H9 (cell line): ENCODE measurements at regions not wholly inside any gene's neighbourhood (a gene's known extent, or its start where the extent isn't known, plus 50 kb on each side); places are given as distances from the start of the nearest gene placed in this dataset.

Experiments
- DNase-seq: peaks from one replicate; pipeline ENCODE4 v3.0.0-alpha.2; 2017
- H2AFZ ChIP-seq: one replicate; pipeline ENCODE4 v1.6.1; 2013; ENCODE audit warnings: mild to moderate bottlenecking, low read length, control low read depth, moderate library complexity
- H2AK5ac ChIP-seq: 2 replicates; pipeline ENCODE4 v1.6.1; 2013; ENCODE audit warnings: low read length, control low read depth, mixed read lengths; ENCODE audit not compliant: insufficient read length
- H2BK120ac ChIP-seq: one replicate; pipeline ENCODE4 v1.6.1; 2013; ENCODE audit warnings: low read depth, mild to moderate bottlenecking, low read length, control low read depth, inconsistent platforms; ENCODE audit not compliant: poor library complexity, severe bottlenecking
- H2BK12ac ChIP-seq: 2 replicates; pipeline ENCODE4 v1.6.1; 2013; ENCODE audit warnings: low read length, control low read depth, mixed read lengths, low read depth; ENCODE audit not compliant: insufficient read length
- H2BK15ac ChIP-seq: 2 replicates; pipeline ENCODE4 v1.6.1; 2013; ENCODE audit warnings: low read depth, low read length, control low read depth
- H2BK20ac ChIP-seq: one replicate; pipeline ENCODE4 v1.6.1; 2013; ENCODE audit warnings: low read depth, mild to moderate bottlenecking, low read length, control low read depth, inconsistent platforms; ENCODE audit not compliant: poor library complexity, severe bottlenecking
- H2BK5ac ChIP-seq: 2 replicates; pipeline ENCODE4 v1.6.1; 2013; ENCODE audit warnings: low read length, control low read depth, mixed read lengths; ENCODE audit not compliant: insufficient read length
- H3K14ac ChIP-seq: 2 replicates; pipeline ENCODE4 v1.6.1; 2013; ENCODE audit warnings: low read length, control low read depth; ENCODE audit not compliant: insufficient read depth
- H3K18ac ChIP-seq: 2 replicates; pipeline ENCODE4 v1.6.1; 2013; ENCODE audit warnings: low read depth, mild to moderate bottlenecking, mixed read lengths, low read length, control low read depth; ENCODE audit not compliant: insufficient read length
- H3K23ac ChIP-seq: 2 replicates; pipeline ENCODE4 v1.6.1; 2013; ENCODE audit warnings: low read length, control low read depth, mixed read lengths, low read depth; ENCODE audit not compliant: insufficient read length
- H3K23me2 ChIP-seq: 2 replicates; pipeline ENCODE4 v1.6.1; 2013; ENCODE audit warnings: low read depth, mild to moderate bottlenecking, mixed read lengths, low read length, control low read depth; ENCODE audit not compliant: insufficient read length, poor library complexity, severe bottlenecking
- H3K27ac ChIP-seq: 2 replicates; pipeline ENCODE4 v1.5.1; 2013; ENCODE audit warnings: low read length, control low read depth, mixed read lengths, low read depth; ENCODE audit not compliant: insufficient read length
- H3K27me3 ChIP-seq: 2 replicates; pipeline ENCODE4 v1.6.1; 2013; ENCODE audit warnings: low read length, control low read depth, inconsistent platforms; ENCODE audit not compliant: insufficient read depth
- H3K4ac ChIP-seq: 2 replicates; pipeline ENCODE4 v1.6.1; 2013; ENCODE audit warnings: low read depth, mild to moderate bottlenecking, control low read depth, inconsistent platforms, low read length, moderate library complexity
- H3K4me1 ChIP-seq: 2 replicates; pipeline ENCODE4 v1.6.1; 2013; ENCODE audit warnings: low read length, control low read depth, inconsistent platforms; ENCODE audit not compliant: insufficient read depth
- H3K4me2 ChIP-seq: 2 replicates; pipeline ENCODE4 v1.6.1; 2013; ENCODE audit warnings: low read length, control low read depth, mixed read lengths; ENCODE audit not compliant: insufficient read length, insufficient read depth
- H3K56ac ChIP-seq: 2 replicates; pipeline ENCODE4 v1.6.1; 2013; ENCODE audit warnings: low read depth, mild to moderate bottlenecking, mixed read lengths, low read length, control low read depth; ENCODE audit not compliant: insufficient read length
- H3K79me1 ChIP-seq: 2 replicates; pipeline ENCODE4 v1.6.1; 2013; ENCODE audit warnings: low read depth, mild to moderate bottlenecking, moderate library complexity, low read length, control low read depth, inconsistent platforms; ENCODE audit not compliant: insufficient read depth, poor library complexity, severe bottlenecking
- H3K79me2 ChIP-seq: 2 replicates; pipeline ENCODE4 v1.6.1; 2013; ENCODE audit warnings: low read length, control low read depth, inconsistent platforms; ENCODE audit not compliant: insufficient read depth
- H3K9ac ChIP-seq: 2 replicates; pipeline ENCODE4 v1.6.1; 2013; ENCODE audit warnings: low read length, control low read depth, mixed read lengths; ENCODE audit not compliant: insufficient read length; ENCODE audit errors: extremely low read depth
- H3K9me3 ChIP-seq: one replicate; pipeline ENCODE4 v1.6.1; 2013; ENCODE audit warnings: low read depth, low read length, inconsistent platforms; ENCODE audit not compliant: control insufficient read depth
- H3T11ph ChIP-seq: one replicate; pipeline ENCODE4 v1.6.1; 2013; ENCODE audit warnings: mild to moderate bottlenecking, low read length, control low read depth, inconsistent platforms
- H4K20me1 ChIP-seq: one replicate; pipeline ENCODE4 v1.6.1; 2013; ENCODE audit not compliant: control insufficient read depth, insufficient read length, insufficient read depth
- H4K5ac ChIP-seq: 2 replicates; pipeline ENCODE4 v1.6.1; 2013; ENCODE audit warnings: low read depth, mild to moderate bottlenecking, mixed read lengths, low read length, control low read depth; ENCODE audit not compliant: insufficient read length
- H4K8ac ChIP-seq: replicated peaks from 2 replicates; pipeline ENCODE4 v1.6.1; 2013; ENCODE audit warnings: low read length, control low read depth, mixed read lengths, low read depth; ENCODE audit not compliant: insufficient read length
- H4K91ac ChIP-seq: 2 replicates; pipeline ENCODE4 v1.6.1; 2013; ENCODE audit warnings: low read depth, mild to moderate bottlenecking, moderate library complexity, mixed read lengths, low read length, control low read depth; ENCODE audit not compliant: insufficient read length
- H3K27ac Mint-ChIP-seq, 3 experiments: 2 replicates in 2 of 3; 3 replicates in 1 of 3; pipeline ENCODE4 v1.8.0; 2020 to 2021; ENCODE audit warnings: mixed read lengths in 3 of 3, mild to moderate bottlenecking in 1 of 3, moderate library complexity in 1 of 3
- H3K27me3 Mint-ChIP-seq: 2 replicates; pipeline ENCODE4 v1.8.0; 2021; ENCODE audit warnings: low read depth, mild to moderate bottlenecking, moderate library complexity, mixed read lengths
- H3K36me3 Mint-ChIP-seq, 3 experiments: 2 replicates in 2 of 3; 3 replicates in 1 of 3; pipeline ENCODE4 v1.8.0; 2020 to 2021; ENCODE audit warnings: low read depth in 3 of 3, mixed read lengths in 3 of 3; ENCODE audit not compliant: insufficient read depth in 1 of 3
- H3K4me1 Mint-ChIP-seq, 2 experiments: 2 replicates each; pipeline ENCODE4 v1.8.0; 2020; ENCODE audit warnings: mixed read lengths in 2 of 2
- H3K4me3 Mint-ChIP-seq, 2 experiments: 2 replicates in 1 of 2; 3 replicates in 1 of 2; pipeline ENCODE4 v1.8.0; 2020 to 2021; ENCODE audit warnings: mild to moderate bottlenecking in 2 of 2, mixed read lengths in 2 of 2, moderate library complexity in 1 of 2
- H3K9me3 Mint-ChIP-seq, 2 experiments: 2 replicates in 1 of 2; 3 replicates in 1 of 2; pipeline ENCODE4 v1.8.0; 2020; ENCODE audit warnings: mild to moderate bottlenecking in 2 of 2, mixed read lengths in 2 of 2, moderate library complexity in 1 of 2
- CTCF ChIP-seq: fragments of 200-600 bp; sonication (generic); conservative IDR thresholded peaks from 3 replicates; pipeline ENCODE4 v1.8.0; 2021; ENCODE audit warnings: antibody characterized with exemption, mild to moderate bottlenecking
- WGBS: extraction: QIAGEN DNeasy Blood & Tissue Kit; methylation state at CpG from one replicate; pipeline ENCODE4 v1.1.7; 2013; ENCODE audit warnings: missing lambda C conversion rate, low lambda C conversion rate, mixed read lengths; ENCODE audit not compliant: insufficient read length; ENCODE audit errors: extremely low coverage; 5-methylcytosine and 5-hydroxymethylcytosine counted together

DNA sequence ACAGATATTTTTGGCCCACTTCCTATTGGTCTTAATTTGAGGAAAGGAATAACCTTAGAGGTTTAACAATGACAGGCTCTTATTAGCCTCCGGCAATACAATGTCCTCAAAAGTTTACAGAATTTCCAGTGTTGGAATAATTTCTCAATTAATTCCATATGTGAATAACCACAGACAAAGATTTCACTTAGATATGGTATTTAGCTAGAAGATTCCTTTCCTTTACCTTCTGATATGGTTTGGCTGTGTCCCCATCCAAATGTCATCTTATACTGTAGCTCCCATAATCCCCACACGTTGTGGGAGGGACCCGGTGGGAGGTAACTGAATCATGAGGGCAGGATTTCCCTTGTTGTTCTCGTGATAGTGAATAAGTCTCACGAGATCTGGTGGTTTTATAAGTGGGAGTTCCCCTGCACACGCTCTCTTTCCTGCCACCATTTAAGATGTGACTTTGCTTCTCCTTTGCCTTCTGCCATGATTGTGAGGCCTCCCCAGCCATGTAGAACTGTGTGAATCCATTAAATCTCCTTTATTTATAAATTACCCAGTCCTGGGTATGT lies 54.9 kb upstream of the RGS7 start:
- H3T11ph ChIP-seq, result no peak overlapping the region
- no peak overlapping the region for H2BK20ac ChIP-seq
- no peak overlapping the region for H2BK120ac ChIP-seq
- Mint-ChIP-seq H3K4me1 (peaks cover 6 to 10% of the 10 kb centered on the region in 2 experiments), H3K4me3 (no peak overlapping the region), H3K27me3 (no peaks in the 10 kb centered on the region), H3K36me3 (no peaks in the 10 kb centered on the region), H3K27ac (no peak overlapping the region), H3K9me3 (no peaks in the 10 kb centered on the region)
- no peak overlapping the region for H4K5ac ChIP-seq
- no peak overlapping the region for H3K18ac ChIP-seq
- WGBS, result no CpG with 5 or more reads among the region's 6 CpGs
- H2BK12ac ChIP-seq, result no peak overlapping the region
- H3K4ac ChIP-seq, result no peak overlapping the region
- H3K4me2 ChIP-seq, result no peak overlapping the region
- no peak overlapping the region for H2BK5ac ChIP-seq
- no peaks in the 10 kb centered on the region for H3K4me1 ChIP-seq
- H3K79me1 ChIP-seq, result no peaks in the 10 kb centered on the region
- no peaks in the 10 kb centered on the region for H3K23me2 ChIP-seq
- no peak overlapping the region for H3K14ac ChIP-seq
- no peak overlapping the region for H3K27ac ChIP-seq
- H3K9ac ChIP-seq, result no peak overlapping the region
- H2AK5ac ChIP-seq, result no peak overlapping the region
- no peak overlapping the region for H4K91ac ChIP-seq
- H3K9me3 ChIP-seq, result no peaks in the 10 kb centered on the region
- H3K56ac ChIP-seq, result no peak overlapping the region
- no peaks in the 10 kb centered on the region for H4K20me1 ChIP-seq
- H3K23ac ChIP-seq, result no peak overlapping the region
- no peak for DNase-seq
- no peaks in the 10 kb centered on the region for H3K27me3 ChIP-seq
- no peak overlapping the region for H2AFZ ChIP-seq
- H2BK15ac ChIP-seq, result no peak overlapping the region
- no peak for TF ChIP-seq CTCF
- no peak overlapping the region for H4K8ac ChIP-seq
- no peaks in the 10 kb centered on the region for H3K79me2 ChIP-seq
